ENCODE measurements at regions not wholly inside any gene's neighbourhood (a gene's known extent, or its start where the extent isn't known, plus 50 kb on each side); places are given as distances from the start of the nearest gene placed in this dataset.

DNA sequence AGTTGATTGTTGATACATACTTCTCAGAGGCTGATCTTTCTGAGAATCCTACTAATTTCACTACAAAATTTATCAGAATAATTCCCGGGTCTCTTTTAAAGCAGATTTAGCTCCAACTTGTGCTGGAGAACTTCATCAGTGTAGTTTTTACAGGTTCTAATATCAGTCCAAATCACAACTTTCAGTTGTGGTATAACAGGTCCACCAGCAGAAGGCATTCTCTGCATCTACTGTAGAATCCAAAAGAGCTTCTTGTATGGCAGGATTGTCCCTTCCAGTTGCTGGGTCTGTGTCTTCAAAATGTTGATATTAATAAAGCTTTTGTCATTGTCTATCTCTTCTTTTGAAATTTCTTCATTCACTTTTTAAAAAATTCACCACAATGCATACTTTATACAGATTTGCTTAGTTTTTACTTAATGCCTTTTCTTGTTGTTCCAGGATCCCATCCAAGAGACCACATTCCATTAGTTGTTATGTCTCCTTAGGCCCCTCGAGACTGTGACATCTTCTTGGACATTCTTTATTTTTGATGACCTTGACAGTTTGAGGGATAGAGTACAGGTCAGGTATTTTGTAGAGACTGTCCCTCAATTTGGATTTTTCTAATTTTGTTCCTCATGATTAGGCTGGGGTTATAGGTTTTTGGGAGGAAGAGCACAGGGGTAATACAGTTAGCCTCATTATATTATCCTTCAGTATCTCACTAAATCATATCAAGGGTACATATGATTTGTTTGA, 490.5 kb upstream of the MEX3C start:
- no peak for DNase-seq (ENCODE audit: low read depth in 2 of 3, low spot score in 2 of 3)

DNA sequence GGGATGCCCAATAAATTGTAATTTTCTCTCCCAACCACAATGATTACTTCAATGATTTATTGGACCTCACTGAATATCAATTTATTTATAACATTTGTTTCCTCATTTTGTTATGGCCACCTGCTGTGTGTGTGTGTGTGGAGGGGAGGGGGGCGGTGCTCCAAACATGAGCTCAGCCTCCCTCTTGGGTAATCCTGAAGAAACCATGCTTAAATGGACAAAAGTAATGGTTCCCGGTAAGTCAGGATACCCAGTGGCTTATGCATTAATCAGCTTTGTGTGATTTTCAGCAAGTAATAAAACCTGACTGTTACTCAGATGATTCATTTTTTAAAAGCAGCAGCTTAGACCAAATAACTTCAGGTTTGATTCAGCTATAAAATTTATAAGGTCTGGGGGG, 495.1 kb upstream of the MEX3C start:
- no peak for DNase-seq (ENCODE audit: low read depth in 2 of 3, low spot score in 2 of 3)

DNA sequence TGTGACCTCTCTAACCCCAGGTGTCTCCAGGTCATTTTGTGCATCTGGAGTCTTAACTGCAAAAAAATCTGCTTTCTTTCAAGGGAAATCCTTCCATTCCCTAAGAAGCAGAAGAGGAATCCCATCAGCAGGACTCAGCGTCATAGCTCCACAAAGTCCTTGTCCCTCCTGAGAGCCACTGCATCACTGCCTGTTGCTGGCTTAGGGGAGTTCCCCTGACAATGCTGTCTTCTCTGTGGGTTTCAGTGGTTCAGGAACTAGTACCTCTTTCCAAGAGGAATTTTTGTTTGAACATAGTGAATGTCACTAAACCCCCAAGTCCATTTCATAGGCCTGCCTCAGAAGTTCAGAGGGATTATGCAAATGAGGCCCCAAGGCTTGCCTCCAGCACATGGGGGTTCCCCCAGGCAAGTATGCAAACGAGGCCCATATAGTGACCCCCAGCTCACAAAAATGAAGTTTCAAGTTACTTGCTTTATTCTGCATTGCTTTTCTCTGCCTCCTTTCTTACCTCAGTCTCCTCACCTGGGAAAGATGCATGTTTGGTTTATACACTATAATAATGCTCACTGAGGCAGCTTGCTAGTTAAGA, 513.9 kb upstream of the MEX3C start:
- no peak for DNase-seq (ENCODE audit: low read depth in 2 of 3, low spot score in 2 of 3)

DNA sequence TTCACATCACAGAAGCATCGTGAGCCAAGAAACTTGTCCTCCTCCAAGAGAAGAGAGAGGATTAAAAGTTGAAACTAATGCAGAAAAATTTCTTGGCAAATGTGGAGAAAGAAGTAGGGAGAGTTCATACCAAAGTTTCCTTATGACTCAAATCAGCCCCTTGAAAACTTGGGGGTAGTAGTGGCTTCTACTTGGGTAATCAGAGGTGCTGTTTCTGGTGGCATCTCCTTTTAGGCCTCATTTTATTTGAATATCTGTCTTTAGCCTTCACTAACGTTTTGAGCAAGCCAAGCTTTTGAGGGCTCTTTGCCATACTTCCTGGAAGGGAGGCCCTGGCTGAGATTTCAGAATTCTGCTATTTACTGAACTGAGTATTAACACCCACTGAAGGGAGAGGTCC, 515.3 kb upstream of the MEX3C start:
- DNase-seq (ENCODE audit: low read depth in 2 of 3, low spot score in 2 of 3), result no peak

DNA sequence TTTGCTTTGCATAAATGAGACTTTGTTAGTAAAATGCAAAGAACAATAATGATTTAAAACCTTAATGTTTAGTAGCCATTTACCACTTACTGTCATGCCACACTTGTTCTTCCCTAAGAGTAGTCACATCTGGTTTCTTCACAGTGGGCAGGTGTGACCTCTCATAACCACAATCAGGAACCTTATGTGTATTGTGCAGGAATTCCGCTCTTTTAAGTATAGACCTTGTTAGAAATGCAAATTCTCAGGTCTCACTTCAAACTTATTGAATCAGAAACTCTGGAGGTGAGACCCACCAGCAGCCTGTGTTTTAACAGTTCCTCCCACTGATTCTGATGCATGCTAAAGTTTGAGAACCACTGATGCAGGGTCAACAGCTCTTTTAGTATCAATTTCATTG, 518.8 kb upstream of the MEX3C start:
- no peak for DNase-seq (ENCODE audit: low read depth in 2 of 3, low spot score in 2 of 3)

DNA sequence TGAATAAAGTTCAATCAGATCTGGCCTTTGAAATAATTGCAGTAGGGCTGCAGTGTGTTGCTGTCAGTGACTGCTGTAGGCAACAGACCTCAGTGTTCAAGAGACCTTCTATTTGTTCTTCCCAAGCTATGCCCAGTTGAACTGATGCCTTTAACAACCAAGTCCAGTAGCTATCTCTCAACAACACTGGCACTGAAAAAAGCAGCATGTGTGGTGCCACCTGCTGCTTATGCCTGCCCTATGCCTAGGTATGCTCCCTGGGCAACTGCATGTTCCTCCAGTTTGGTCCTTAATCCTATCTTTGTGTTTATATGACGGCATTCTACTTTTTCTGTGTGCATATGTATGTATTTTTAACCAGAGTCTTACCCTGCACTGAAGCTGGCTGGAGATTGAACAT, 523.9 kb upstream of the MEX3C start:
- DNase-seq (ENCODE audit: low read depth in 2 of 3, low spot score in 2 of 3), result no peak

DNA sequence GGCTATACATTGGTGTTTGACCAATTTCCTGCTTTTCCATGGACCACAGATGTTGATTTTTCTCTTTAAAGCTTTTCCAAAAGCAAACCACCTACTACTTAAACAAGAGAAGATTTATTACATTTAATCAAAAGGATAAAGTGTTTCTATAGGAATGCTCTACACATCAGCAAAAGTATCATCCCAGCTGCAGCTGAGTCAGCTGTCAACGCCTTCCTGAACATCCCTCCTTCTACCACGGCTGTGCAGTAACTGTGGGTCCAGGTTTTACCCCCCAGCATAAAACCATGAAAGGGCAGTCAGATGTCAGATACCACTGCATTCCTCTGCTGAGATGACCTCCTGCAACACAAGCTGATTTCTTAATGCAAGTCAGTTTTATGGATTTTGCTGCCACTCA, 524.5 kb upstream of the MEX3C start:
- no peak for DNase-seq (ENCODE audit: low read depth in 2 of 3, low spot score in 2 of 3)

DNA sequence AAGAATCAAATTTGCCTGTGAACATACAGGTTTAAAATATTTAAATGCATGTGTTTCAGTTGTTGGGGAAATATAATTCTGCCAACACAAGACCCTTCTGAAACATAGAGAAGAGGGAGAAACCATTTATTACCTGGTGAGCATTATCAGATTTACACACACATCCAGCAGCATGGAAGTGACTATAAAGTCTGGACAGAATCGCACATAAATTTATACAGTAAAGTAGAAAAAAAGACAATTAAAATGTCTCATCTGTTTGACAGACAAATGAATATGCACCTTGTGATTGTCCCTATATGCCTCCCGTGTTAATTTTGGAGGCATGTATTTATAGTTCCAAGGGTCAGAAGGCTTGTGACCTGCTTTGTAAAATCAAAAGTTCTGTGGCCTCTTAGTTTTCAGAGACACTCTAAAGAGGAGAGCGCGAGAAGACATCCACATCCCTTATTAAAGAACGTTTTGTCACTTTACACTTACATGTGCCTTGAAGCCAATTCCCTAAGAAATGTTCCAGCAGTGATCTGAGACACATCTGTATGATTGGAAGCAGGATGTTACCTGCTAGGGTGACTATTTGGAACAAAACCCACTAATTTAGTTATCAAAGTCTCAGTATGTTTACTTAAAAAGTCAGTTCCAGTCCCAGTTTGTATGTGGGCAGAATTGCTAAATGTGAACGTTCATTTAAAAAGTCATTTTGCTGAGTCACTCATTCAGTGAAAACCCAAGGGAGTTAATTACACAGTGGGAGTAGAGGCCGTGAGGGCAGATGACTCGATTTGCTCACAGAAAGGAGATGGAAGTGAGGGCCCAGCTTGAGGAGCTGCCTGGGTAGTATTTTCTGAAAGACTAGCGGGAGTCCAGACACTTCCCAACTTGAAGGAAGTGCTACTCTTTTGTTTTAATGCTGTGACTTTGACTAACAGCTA, 527.6 kb upstream of the MEX3C start:
- no peak for DNase-seq (ENCODE audit: low read depth in 2 of 3, low spot score in 2 of 3)

DNA sequence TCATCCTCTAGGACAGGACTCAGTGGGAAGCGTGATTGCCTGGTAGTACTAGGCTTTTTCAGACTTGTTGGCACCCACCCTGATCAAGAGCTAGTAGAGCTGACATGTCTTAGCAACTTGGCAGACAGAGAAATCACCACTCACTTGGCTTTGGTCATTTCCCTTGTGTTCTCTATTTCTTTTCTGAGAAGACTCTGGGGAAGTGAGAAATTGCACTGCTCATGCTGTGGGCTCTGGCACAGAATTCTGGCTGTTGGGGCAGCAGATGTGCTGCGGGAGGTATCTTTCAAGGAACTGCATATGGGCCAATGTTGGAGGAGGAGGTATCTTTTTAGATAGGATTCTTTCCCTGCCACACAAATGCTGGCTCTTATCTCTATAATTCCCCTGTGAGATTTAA, 529.1 kb upstream of the MEX3C start:
- no peak for DNase-seq (ENCODE audit: low read depth in 2 of 3, low spot score in 2 of 3)

DNA sequence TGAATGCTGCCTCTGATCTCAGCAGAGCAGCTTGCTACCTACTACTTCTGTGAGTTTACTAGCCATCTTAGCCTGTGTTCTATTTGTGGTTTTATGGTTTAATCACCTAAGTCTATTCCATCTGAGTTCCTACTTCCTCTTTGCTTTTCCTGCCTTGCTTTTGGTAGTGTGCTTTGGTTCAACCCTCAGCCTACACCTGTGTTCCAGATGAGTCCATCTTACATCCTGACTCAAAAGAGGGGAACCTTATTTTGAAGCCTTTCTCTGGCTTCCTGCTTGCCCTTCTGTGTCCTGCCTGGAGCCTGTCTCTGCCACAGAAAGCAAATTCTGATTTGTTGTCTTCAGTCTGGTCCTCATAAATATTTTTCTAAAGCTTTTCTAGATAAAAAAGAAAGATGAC, 530.3 kb upstream of the MEX3C start:
- DNase-seq (ENCODE audit: low read depth in 2 of 3, low spot score in 2 of 3), result no peak

DNA sequence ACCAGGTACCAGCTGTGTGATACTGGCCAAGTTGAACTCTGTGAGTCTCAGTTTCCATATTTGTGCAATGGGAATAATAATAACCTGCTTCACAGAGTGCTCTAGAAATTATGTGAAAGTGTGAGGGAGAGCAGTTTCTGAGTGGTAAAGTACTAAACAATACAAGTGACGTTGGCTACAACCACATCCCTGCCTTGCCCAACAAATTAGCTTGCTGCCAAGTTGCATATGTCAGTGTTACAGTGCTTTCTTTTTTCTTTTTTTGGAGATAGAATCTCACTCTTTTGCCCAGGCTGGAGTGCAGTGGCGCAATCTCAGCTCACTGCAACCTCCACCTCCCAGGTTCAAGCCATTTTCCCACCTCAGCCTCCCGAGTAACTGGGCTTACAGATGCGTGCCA, 533.6 kb upstream of the MEX3C start:
- no peak for DNase-seq (ENCODE audit: low read depth in 2 of 3, low spot score in 2 of 3)

DNA sequence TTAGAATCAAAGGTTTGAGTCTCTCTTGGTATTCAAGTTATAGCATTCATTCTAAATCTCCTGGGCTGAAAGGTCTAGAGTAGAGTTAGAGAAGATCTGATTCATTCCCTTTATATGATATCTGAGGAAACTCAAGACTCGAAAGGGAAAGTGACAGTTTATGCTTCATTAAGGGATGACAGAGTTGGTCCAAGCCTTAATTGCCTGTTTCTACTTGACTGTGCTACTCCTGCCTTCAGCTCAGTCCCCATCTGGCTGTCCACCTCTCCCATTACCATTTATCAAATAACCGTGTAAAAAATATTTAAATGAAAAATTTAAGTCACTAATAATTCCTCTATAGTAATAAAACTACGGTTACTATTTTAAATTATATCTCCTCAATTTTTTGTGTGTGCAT, 537.1 kb upstream of the MEX3C start:
- no peak for DNase-seq (ENCODE audit: low read depth in 2 of 3, low spot score in 2 of 3)

DNA sequence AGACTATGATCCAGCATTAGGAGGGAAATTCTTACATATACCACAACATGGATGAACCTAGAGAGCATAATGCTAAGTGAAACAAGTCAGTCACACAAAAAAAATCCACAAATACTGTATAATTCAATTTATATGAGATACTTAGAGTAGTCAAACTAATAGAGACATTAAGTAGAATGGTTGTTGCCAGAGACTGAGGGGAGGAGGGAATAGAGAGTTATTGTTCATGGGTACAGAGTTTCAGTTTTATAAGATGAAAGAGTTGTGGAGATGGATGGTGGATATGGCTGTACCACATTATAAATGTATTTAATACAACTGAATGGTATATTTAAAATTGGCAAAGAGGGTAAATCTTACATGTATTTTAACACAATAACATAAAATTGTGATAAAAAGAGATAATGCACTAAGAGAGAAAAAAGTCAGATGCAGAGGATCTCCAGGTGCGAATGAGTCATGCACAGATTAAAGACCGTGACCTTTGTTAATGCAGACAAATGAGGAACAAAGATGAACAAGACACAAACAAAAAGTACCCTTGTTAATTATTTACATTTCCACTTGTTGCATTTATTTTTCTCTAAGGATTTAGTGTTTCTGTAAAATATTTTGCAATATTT, 541.7 kb upstream of the MEX3C start:
- DNase-seq (ENCODE audit: low read depth in 2 of 3, low spot score in 2 of 3), result no peak

DNA sequence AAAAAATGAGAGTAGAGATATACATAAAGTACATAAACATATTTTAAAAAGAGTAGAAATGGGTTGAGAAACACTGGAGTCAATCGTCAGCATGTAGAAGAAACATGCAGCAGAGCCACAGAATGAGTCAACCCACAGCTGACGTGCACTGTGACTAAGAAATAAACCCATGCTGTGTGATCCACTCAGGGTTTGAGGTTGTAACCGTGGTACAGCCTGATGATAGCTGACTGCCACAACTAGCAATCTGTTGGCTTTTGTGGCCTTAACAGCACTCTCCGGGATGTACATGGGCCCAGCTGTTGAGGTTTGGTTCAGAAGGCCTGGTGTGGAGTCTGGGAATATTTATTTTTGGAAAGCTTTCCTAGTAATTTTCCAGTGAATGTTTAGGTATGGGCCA, 554.4 kb upstream of the MEX3C start:
- no peak for DNase-seq (ENCODE audit: low read depth in 2 of 3, low spot score in 2 of 3)

DNA sequence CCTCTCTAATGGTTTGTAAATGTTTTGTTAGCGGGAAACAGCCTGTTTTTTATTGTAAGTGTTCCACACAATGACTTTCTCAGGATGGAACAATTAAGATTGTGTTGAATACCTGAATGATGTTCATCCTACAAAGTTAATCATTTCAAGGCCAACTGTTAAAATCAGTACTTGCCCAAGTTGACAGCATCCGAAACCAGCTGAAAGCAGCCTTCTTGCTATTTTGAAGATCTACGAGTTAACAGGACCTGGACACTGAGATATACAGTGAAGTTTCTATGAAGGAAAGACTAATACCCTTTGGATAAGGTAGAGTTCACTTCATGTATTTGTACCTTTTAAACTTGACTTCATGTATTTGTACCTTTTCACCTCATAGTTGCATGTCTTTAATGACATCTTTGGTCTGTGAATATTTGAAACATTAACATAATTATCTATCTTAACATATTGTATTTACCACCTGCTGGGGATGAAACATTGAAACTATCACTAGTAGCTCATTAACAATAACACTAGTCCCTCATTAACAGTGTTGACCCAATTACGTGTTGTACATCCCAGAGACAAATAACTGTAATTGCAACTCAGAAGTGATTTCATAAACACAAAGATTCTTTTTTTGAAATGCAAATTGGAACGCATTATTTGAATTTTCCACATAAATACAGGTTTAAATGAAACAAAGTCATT, 556.0 kb upstream of the MEX3C start:
- DNase-seq (ENCODE audit: low read depth in 2 of 3, low spot score in 2 of 3), result no peak

DNA sequence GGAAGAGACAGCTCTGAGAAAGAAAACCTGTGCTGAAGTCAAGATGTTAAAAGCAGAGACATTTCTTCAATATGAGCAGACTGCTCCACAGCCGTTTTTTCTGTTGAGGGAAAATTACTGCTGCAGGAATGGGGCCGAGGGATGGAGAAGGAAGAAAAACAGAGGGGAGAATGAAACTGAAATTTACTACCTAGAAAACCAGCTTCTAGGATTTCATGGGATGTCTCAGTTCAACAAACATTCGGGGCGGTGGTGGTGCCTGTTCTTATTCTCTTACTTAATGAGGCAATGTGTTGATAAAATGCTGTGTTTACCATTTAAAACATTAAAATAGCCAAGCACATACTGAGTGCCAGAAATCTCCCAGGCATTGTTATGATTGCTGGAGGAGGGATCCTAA, 557.1 kb upstream of the MEX3C start:
- DNase-seq (ENCODE audit: low read depth in 2 of 3, low spot score in 2 of 3), result no peak

DNA sequence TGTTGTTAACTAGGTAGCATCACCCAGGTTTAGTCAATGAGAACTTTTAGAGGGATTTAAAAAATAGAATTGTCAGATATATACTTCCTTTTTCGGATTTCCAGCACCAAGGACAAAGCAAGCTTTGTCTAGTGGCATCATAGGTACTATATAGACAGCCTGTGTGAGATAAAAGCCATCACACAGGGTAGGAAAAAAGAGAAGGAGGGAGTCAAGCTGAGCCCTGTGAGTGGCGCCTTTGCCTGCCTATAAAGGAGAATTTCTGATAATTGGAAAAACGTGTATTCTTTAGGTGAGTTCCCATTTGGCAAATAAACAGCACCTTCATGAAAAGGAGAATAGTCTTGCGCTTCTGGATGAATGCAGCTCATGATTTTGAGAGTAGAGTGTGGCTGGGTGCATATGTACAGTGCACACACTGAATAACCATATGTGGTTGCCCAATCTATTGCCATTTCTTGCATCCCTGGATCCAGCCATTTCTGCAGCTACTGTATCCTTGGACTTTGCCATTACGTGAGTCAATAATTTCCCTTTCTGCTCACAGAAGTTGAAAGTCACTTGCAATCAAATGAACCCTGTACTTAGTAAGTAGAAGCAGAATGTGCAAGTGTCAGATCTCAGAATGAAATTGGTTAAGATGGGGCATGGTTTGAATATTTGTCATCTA, 559.9 kb upstream of the MEX3C start:
- DNase-seq (ENCODE audit: low read depth in 2 of 3, low spot score in 2 of 3), result no peak

DNA sequence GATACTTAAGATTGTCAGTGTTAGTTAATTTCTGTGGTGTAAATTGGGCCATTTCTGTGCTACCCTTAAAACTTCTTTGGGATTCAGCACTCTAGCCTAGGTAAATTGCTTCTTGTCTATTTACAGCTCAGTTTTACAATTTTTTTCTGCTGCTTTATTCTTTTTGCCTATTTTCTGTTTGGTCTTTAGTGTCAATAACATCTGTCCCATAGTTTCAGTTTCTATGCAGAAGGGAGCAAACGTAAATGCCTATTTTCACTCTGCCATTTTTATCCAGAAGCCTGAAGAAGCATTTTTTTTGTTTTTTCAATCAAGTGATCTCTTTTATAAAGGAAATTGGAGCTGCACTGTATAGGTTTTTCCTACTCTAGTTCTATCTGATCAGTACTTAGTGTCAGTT, 564.9 kb upstream of the MEX3C start:
- DNase-seq (ENCODE audit: low read depth in 2 of 3, low spot score in 2 of 3), result no peak

DNA sequence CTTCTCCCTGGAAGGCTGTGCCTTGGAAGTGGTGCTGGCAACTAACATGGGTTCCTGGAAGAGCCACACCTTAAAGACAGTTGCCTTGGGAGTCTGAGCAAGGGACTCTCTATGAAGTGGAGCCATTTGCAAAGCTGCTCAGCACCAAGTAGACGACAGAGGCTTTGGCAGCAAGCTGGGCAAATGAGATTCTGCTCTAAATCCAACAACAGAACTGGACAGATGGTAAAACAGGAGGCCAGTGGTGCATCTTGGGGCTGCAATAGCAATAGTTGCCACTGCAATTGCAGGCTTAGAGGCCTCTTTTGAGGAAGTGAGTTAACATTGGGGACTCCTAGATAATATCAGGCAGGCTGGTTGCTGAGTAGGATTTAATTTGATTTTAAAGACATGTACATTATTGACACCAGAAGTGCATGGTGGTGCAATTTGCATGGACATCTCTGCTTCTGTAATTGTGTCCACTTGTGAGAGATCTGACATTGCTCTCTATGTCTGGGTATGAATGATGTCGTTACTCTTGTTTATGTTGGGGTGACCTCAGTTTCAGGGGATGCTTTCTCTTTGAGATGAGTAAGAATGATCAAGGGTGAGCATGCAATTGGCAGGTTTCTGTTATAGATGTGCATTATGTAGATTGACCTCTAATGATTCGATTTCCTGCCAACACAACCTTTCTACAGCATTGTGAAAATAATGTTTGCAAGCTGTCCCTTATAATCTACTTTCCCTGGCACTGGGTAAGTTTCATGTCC, 568.3 kb upstream of the MEX3C start:
- DNase-seq (ENCODE audit: low read depth in 2 of 3, low spot score in 2 of 3), result no peak

DNA sequence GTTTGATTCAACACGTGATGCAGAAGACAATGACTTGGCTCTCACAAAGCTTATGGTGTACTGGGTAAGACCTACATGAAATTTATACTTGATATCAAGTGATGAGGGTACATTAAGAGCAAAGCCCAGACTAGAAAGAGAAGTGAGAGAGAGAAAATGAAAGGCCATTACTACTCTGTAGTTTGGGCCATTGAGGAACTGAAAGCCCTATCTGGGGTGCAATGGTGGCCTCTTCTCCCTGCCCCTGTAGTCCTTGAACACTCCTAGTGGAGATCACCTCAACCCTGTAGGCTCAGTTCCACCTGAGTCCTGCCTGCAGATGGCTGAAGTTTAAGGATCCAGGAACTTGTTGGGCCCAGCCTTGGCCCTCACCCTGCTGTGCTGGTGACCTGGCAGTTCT, 569.8 kb upstream of the MEX3C start:
- DNase-seq (ENCODE audit: low read depth in 2 of 3, low spot score in 2 of 3), result no peak
